Stimulated activated naive B cell treated with anti-CD40 and anti-IgM and Interleukin-4, amounts not matched to agents 10 μg/mL and 1 μg/mL and 100 μg/mL, for 72 hours (primary cell): ENCODE measurements at regions not wholly inside any gene's neighbourhood (a gene's known extent, or its start where the extent isn't known, plus 50 kb on each side); places are given as distances from the start of the nearest gene placed in this dataset.
"Not testable (repeated sequence)": the region's sequence is repeated elsewhere in the genome, so short reads cannot be mapped to it uniquely, and the experiment has no call there.

Source experiments
- ATAC-seq, 2 donors: fragments of 150-1000 bp; cut with Tn5 transposase; replicated peaks; 2 replicates each; pipeline ENCODE4 v1.10.0; 2021; ENCODE audit warnings: moderate library complexity in 1 of 2
- DNase-seq: peaks from one replicate; pipeline ENCODE4 v3.0.0; 2021
- H3K27ac Mint-ChIP-seq: one replicate; pipeline ENCODE4 v1.8.0; 2022; ENCODE audit warnings: mild to moderate bottlenecking, mixed read lengths
- H3K27me3 Mint-ChIP-seq, 2 donors: one replicate each; pipeline ENCODE4 v1.8.0; 2022; ENCODE audit warnings: mixed read lengths in 2 of 2
- H3K36me3 Mint-ChIP-seq, 2 donors: one replicate each; pipeline ENCODE4 v1.8.0; 2022; ENCODE audit warnings: mixed read lengths in 2 of 2, mild to moderate bottlenecking in 1 of 2
- H3K4me1 Mint-ChIP-seq, 2 donors: one replicate each; pipeline ENCODE4 v1.8.0; 2022; ENCODE audit warnings: mixed read lengths in 2 of 2, mild to moderate bottlenecking in 1 of 2
- H3K4me3 Mint-ChIP-seq, 2 donors: one replicate each; pipeline ENCODE4 v1.8.0; 2022; ENCODE audit warnings: mild to moderate bottlenecking in 2 of 2, mixed read lengths in 2 of 2, moderate library complexity in 1 of 2
- H3K9me3 Mint-ChIP-seq, 2 donors: one replicate each; pipeline ENCODE4 v1.8.0; 2022; ENCODE audit warnings: mixed read lengths in 2 of 2, mild to moderate bottlenecking in 1 of 2

DNA sequence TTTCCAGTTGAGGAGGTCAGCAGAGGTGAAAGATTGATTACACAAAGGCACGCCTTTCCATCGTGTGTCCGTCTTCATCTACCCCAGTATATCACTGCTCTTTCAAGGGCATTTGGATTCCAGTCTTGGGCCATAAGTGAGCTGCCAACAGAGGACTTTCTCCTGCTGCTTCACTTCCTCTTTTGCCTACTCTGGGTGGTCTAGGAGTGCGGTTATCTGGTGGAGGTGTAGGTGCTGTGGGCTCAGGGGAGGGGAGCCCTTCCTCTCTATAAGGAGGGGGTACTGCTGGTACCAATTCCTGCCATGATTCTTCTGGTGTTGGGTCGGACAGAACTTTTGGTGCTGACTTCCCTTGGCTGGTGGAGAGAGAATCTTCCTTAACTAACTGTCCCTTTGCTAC, 83.1 kb upstream of the VEPH1 start:
- no peaks in the 10 kb centered on the region for H3K27me3 Mint-ChIP-seq

DNA sequence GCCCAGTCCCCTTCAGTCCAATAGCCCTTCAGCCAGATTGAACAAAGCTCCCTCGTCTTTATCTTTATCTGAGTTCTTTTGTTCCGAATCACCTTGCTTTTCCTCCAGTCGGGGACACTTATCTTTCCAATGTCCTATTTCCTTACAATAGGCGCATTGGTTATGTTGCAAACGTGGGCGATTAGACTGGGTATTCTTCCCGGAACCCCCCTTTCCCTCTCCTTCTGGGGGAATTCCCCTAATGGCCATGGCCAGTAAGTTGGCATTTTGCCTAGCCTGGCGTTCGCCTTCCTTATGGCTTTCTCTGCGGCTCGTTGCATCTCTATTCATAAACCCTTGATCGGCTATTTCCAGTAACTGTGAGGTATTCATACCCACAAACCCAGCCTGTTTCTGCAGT, 82.2 kb upstream of the VEPH1 start:
- Mint-ChIP-seq H3K27ac (no peak overlapping the region), H3K4me1 (no peaks in the 10 kb centered on the region), H3K9me3 (peaks cover 0 to 2% of the 10 kb centered on the region in 2 donors), H3K36me3 (no peaks in the 10 kb centered on the region), H3K4me3 (no peak overlapping the region), H3K27me3 (no peaks in the 10 kb centered on the region)
- no peak for ATAC-seq
- DNase-seq = no peak

More for the DNA sequence above, 83.1 kb upstream of the VEPH1 start:
- DNase-seq (no peak), ATAC-seq (no peak)
- Mint-ChIP-seq H3K4me3 (no peak overlapping the region), H3K9me3 (peaks cover 0 to 2% of the 10 kb centered on the region in 2 donors), H3K4me1 (no peaks in the 10 kb centered on the region), H3K27ac (no peak overlapping the region), H3K36me3 (no peaks in the 10 kb centered on the region)

DNA sequence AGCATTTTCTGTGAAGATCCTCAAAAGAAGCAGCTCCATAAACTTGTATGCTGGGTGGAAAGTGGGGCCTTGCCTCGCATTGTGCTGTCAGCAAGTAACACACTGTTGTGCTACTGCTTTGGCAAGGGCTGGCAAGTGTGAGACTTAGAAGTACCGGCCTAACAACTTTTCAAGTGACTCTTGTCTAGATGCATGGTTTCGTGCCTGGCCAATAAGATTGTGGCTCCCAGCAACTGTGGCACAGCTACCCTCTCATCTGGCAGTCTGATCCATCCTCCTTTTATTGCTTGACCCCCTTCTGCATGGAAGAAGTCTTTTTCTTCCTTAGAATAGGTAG, 79.4 kb upstream of the VEPH1 start:
- Mint-ChIP-seq H3K27ac (no peak overlapping the region), H3K36me3 (no peaks in the 10 kb centered on the region), H3K4me1 (no peaks in the 10 kb centered on the region), H3K9me3 (peaks cover 0 to 2% of the 10 kb centered on the region in 2 donors), H3K27me3 (no peaks in the 10 kb centered on the region), H3K4me3 (no peak overlapping the region)
- no peak for DNase-seq
- no peak for ATAC-seq

DNA sequence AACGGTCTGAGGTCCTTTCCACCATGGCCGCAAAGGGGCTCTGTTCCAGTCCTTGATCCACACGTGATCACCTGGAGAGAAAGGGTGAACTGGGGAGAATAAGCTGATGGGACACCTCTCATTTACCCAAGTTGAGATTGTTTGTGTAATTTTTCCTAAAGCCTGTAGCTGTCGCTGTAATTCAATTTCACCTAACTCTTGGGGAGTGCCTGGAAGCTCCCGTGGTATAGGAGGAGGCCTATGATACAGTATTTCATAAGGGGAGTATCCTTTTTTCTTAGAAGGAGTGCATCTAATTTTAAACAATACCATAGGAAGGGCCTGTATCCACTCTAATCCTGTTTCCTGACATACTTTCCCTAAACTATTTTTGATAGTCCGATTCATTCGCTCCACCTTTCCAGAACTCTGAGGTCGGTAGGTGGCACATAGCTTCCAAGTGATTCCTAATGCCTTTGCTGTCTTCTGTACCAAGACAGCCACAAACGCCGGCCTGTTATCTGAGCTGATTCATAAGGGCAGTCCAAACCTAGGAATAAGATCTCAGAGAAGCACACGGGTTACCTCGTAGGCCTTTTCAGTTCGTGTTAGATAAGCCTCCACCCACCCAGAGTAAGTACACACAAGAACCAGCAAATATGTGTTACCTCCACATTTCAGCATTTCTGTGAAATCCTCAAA, 78.9 kb upstream of the VEPH1 start:
- ATAC-seq, H3K4me3 Mint-ChIP-seq, DNase-seq, H3K36me3 Mint-ChIP-seq, H3K9me3 Mint-ChIP-seq, H3K27me3 Mint-ChIP-seq, H3K27ac Mint-ChIP-seq, H3K4me1 Mint-ChIP-seq: not testable (repeated sequence)

DNA sequence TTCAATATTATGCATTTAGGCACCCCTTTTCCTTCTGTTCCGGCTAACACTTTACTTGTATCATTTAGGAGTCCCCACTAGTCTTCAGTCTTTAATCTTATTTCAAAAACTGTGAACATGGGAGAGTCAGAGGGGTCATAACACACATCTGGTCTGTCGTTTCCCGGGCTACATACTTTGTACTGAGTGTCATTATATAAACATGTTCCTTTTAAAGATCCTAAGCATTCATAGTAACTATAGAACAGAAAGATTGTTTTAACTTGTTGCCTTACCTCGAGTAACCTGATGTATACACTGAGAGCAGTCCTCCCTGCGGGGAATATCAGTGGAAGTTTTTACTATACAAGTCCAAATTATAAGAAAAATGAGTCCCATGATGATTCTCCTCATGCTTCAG, 78.2 kb upstream of the VEPH1 start:
- Mint-ChIP-seq H3K9me3 (no peaks in the 10 kb centered on the region), H3K4me1 (no peaks in the 10 kb centered on the region), H3K4me3 (no peak overlapping the region), H3K36me3 (no peaks in the 10 kb centered on the region), H3K27ac (no peak overlapping the region), H3K27me3 (no peaks in the 10 kb centered on the region)
- ATAC-seq (no peak), DNase-seq (no peak)

DNA sequence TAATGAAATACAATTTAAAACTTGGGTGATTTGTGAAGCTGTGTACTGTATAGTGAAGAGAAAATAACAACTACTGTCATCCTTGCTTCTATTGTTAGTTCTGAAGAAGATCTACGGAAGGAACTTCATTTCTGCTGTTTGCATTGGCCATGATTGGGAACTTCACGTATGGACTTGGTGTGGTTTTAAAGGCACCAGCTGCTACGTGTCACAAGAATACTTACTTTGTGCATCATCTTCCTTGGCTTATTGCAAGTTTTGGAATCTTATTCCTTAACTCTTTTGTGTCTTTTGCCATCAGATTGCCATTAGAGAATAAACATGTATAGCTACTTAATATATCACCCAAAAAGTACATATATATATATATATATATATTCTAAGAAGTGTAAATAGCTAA, 75.0 kb upstream of the VEPH1 start:
- Mint-ChIP-seq H3K4me3 (no peak overlapping the region), H3K4me1 (no peaks in the 10 kb centered on the region), H3K27me3 (no peaks in the 10 kb centered on the region), H3K9me3 (no peaks in the 10 kb centered on the region), H3K27ac (no peak overlapping the region), H3K36me3 (no peaks in the 10 kb centered on the region)
- DNase-seq (no peak), ATAC-seq (no peak)

DNA sequence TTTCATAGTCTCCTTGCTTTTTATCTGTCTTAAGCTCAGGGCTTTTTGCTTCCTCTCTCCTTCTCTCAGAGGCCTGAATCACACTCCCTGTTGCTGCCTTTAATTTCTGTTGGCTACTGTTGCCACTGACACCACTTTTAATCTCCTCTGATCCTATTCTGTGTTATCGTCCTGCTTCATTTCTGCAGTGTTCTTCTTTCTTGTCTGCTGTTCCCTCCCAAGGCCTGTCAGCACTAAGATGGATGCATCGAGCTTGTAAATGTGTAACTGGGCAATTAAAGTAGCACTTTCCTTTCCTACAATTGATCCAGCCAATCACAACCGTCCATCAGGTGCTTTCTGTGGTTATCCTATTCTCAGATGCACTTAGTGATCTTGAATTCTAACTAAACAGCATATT, 71.3 kb upstream of the VEPH1 start:
- no peak for ATAC-seq
- no peak overlapping the region for H3K27ac Mint-ChIP-seq
- H3K36me3 Mint-ChIP-seq = no peaks in the 10 kb centered on the region
- H3K4me1 Mint-ChIP-seq = no peaks in the 10 kb centered on the region
- DNase-seq = no peak
- H3K4me3 Mint-ChIP-seq = no peak overlapping the region
- peaks cover 0 to 5% of the 10 kb centered on the region in 2 donors for H3K27me3 Mint-ChIP-seq
- H3K9me3 Mint-ChIP-seq = no peaks in the 10 kb centered on the region

DNA sequence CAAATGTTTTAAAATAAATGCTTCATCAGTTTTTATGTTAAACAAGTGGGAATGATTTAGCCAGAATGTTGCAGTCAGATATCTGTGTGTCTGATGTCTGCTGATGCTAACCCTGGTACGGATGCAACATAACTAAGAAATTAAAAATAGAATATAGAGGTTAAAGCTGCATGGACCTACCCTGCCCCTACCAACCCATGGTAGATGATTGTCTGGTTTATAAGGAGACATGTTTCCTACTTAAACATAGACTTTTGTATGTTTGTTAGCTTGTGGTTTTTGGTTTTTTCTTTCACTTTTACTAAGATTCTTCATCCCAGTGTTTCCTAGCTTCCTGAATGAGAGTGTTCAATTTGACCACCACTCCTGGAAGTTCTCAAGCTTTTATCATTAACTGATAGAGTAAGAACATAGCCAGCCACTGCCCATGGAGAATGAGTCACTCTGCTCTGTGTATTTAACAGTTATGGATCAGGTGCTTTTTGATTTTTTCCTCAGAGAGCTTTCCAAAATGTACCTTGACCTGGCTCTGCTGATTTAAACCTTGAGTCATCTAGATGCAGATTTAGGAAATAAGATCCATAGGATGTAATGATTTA, 70.7 kb upstream of the VEPH1 start:
- DNase-seq (no peak), ATAC-seq (no peak)
- Mint-ChIP-seq H3K9me3 (no peaks in the 10 kb centered on the region), H3K4me3 (no peak overlapping the region), H3K27me3 (peaks cover 0 to 5% of the 10 kb centered on the region in 2 donors), H3K36me3 (no peaks in the 10 kb centered on the region), H3K4me1 (no peaks in the 10 kb centered on the region), H3K27ac (no peak overlapping the region)

DNA sequence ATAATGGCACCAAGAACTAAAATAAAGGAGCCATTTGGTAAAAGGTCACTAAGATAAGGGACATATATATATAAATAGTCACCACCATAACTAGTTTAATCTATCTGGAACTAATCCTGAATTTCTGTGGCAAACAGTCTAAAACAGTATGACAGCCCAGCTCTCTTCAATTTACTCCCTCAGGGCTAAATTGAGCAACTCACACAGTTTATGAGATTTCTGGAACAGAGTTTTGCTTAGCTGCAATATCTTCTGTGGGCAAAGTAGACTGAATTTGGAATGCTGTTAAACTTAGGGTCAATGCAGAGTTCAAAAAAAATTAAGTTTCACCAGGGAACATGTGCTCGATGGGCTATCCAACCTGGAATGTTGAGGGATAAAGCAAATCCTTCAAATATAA, 70.1 kb upstream of the VEPH1 start:
- DNase-seq = no peak
- no peaks in the 10 kb centered on the region for H3K9me3 Mint-ChIP-seq
- H3K36me3 Mint-ChIP-seq = no peaks in the 10 kb centered on the region
- peaks cover 0 to 5% of the 10 kb centered on the region in 2 donors for H3K27me3 Mint-ChIP-seq
- H3K4me1 Mint-ChIP-seq = no peaks in the 10 kb centered on the region
- no peak for ATAC-seq
- no peak overlapping the region for H3K4me3 Mint-ChIP-seq
- no peak overlapping the region for H3K27ac Mint-ChIP-seq

DNA sequence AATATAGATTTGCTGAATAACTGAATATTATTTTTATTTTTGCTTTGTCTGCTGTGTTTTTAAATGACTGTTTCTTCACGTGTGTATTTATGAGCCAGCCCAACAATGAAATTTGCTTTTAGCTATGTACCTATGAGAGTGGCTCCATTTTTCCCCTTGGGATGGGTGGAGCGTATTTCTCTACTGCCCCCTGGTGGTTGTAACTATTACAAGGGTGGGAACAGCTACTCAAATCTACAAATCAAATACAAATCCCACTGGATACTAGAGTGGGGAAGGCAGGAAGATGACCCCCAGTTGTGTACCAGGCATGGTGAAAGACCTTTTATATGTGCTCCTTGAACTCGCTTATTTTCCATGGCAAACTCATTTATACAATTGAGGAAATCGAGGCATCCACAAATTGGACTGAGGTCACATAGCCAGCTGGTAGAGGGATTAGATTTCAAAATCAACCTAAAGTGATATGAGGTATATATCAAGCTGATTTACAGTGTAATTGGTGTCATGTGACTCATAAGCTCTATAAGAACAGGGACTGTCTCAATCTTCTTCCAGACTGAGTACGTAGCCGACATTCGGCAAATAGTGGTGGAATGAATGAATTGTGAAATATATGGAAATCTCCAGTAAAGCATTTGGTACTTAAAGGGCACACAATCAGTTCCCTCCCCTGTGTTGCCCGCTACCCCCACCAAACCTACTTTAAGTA, 69.5 kb upstream of the VEPH1 start:
- DNase-seq (no peak), ATAC-seq (peak; percentile 44 to 65)
- H3K27ac Mint-ChIP-seq = no peak overlapping the region
- peaks cover 0 to 5% of the 10 kb centered on the region in 2 donors for H3K27me3 Mint-ChIP-seq
- no peaks in the 10 kb centered on the region for H3K4me1 Mint-ChIP-seq
- no peaks in the 10 kb centered on the region for H3K36me3 Mint-ChIP-seq
- H3K4me3 Mint-ChIP-seq = no peak overlapping the region
- no peaks in the 10 kb centered on the region for H3K9me3 Mint-ChIP-seq

DNA sequence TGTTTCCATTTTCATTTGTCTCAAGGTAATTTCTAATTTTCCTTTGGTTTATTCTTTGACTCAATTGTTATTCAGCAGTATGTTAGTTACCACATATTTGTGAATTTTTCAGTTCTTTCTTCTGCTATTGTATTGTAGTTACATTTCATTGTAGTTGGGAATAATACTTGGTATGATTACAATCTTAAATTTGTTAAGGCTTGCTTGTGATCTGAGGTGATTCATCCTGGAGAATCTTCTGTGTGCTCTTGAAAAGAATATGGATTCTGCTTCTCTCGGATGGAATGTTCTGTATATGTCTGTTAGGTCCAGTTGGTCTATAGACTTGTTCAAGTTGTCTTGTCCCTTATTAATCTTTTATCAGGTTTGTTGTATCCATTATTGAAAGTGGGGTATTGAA, 63.4 kb upstream of the VEPH1 start:
- Mint-ChIP-seq H3K27ac (no peak overlapping the region), H3K4me3 (no peak overlapping the region), H3K9me3 (peaks cover 0 to 3% of the 10 kb centered on the region in 2 donors), H3K27me3 (peaks cover 5 to 11% of the 10 kb centered on the region in 2 donors), H3K4me1 (no peaks in the 10 kb centered on the region), H3K36me3 (no peaks in the 10 kb centered on the region)
- no peak for DNase-seq
- ATAC-seq = no peak

DNA sequence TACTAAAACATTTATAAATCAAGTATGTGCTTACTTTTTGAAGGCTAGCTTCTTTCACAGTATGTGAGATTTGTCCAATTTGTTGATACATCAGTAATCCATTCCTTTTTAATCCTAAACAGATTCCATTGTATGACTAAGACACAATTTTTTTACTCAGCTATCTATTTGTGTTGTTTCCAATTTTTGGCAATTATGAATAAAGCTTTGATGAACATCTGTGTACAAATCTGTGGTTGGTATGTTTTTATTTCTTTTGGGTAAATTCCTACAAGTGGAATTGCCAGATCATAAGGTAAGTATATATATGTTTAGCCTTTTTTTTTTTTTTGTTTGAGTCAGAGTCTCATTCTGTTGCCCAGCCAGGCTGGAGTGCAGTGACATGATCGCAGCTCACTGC, 56.2 kb upstream of the VEPH1 start:
- Mint-ChIP-seq H3K36me3 (no peaks in the 10 kb centered on the region), H3K27me3 (peaks cover 0 to 11% of the 10 kb centered on the region in 2 donors), H3K4me3 (no peak overlapping the region), H3K9me3 (peaks cover 0 to 2% of the 10 kb centered on the region in 2 donors), H3K4me1 (no peaks in the 10 kb centered on the region), H3K27ac (no peak overlapping the region)
- ATAC-seq (no peak), DNase-seq (no peak)
